22Rv1 (cell line): ENCODE measurements at regions not wholly inside any gene's neighbourhood (a gene's known extent, or its start where the extent isn't known, plus 50 kb on each side); places are given as distances from the start of the nearest gene placed in this dataset.

ENCODE experiments used
- H3K27ac ChIP-seq: fragments of 450-650 bp; 2 replicates; pipeline ENCODE4 v1.5.1; 2017
- ZFX ChIP-seq: fragments of 450-650 bp; IDR thresholded peaks from 2 replicates; pipeline ENCODE4 v1.6.1; 2017; ENCODE audit warnings: antibody characterized with exemption, borderline replicate concordance
- TF ChIP-seq, protein P1 (sequence below): fragments of 450-650 bp; IDR thresholded peaks from 2 replicates; pipeline ENCODE4 v1.5.1; 2017; ENCODE audit warnings: mild to moderate bottlenecking

DNA sequence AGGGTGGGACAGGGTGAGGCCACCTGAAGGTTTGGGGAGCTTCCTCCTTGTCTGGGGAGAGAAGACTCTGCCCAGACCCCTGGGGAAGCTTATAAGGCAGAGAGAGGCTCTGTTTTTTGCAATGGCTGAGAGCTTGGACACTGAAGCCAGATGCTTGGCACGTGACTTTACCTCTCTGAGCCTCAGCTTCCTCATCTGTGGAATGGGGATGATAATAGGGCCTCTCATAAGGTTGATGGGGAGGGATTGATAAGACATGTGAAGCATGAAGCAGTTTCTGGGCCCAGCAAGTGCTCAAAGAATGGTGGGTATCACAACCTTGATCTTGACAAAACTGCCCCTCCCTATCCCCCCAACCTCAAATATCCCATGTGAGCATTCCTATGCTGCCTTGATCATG is 195.4 kb upstream of the LHX5 start:
- no peak overlapping the region for H3K27ac ChIP-seq
- no peak for TF ChIP-seq ZFX
- TF ChIP-seq, protein P1, sequence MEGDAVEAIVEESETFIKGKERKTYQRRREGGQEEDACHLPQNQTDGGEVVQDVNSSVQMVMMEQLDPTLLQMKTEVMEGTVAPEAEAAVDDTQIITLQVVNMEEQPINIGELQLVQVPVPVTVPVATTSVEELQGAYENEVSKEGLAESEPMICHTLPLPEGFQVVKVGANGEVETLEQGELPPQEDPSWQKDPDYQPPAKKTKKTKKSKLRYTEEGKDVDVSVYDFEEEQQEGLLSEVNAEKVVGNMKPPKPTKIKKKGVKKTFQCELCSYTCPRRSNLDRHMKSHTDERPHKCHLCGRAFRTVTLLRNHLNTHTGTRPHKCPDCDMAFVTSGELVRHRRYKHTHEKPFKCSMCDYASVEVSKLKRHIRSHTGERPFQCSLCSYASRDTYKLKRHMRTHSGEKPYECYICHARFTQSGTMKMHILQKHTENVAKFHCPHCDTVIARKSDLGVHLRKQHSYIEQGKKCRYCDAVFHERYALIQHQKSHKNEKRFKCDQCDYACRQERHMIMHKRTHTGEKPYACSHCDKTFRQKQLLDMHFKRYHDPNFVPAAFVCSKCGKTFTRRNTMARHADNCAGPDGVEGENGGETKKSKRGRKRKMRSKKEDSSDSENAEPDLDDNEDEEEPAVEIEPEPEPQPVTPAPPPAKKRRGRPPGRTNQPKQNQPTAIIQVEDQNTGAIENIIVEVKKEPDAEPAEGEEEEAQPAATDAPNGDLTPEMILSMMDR, result no peak

DNA sequence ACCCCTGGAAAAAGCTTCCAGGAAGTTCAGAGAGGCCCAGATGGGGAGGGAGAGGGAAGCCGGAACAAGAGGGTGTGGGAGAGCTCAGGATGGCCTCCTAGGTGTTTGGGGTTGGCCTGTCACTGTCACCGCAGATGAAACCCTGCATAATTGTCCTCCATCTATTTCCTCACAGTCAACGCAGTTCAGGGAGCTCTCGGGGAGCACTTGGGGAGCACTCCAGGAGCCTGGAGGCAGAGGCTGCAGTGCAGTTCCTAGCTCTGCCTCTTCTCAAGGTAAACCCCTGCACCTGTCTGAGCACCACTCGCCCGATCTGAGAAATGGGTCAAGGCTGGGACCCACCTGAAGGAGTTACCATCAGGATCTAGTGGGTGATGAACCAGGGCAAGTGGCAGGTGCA is 194.6 kb upstream of the LHX5 start:
- no peak for TF ChIP-seq ZFX
- TF ChIP-seq, protein P1, result no peak
- no peak overlapping the region for H3K27ac ChIP-seq

DNA sequence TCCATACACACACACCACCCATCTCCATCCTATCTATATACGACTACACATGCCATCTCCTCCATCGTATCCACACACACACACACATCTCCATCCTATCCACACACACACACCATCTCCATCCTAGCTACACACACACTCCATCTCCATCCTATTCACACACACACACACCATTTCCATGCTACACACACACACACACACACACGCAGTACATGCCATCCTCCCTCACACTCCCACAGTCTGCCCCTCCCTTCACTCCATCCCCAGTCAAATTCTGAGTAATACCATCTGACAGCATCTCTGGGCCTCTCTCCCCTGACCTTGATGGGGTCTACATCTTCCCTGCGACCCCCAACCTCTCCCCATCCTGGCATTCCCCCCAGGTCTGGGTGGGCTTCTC is 193.8 kb upstream of the LHX5 start:
- H3K27ac ChIP-seq, result no peak overlapping the region

DNA sequence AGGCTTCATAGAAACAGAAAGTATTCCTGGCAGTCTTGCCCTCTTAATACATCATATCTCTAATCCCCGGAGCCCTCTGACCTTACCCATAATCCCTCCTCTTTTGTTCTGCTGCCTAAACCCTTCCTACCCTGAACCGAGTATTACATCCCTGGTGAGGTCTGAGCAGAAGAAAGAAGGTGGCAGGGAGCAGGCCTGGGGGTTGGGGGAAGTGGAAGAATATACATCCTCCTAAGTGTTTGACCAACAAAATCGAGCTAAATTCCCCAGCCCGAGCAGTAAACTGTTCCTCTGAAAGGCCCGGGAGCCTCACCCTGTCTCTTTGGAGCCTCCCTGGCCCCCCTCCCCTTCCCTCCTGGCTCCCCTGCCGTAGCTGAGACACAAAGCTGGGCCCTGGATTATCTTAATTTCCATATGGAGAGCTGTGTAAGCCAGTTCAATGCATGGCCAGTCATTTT is 192.6 kb upstream of the LHX5 start:
- no peak for TF ChIP-seq ZFX
- no peak overlapping the region for H3K27ac ChIP-seq

More for the DNA sequence above, 193.8 kb upstream of the LHX5 start:
- TF ChIP-seq, protein P1, result no peak
- TF ChIP-seq ZFX, result no peak

DNA sequence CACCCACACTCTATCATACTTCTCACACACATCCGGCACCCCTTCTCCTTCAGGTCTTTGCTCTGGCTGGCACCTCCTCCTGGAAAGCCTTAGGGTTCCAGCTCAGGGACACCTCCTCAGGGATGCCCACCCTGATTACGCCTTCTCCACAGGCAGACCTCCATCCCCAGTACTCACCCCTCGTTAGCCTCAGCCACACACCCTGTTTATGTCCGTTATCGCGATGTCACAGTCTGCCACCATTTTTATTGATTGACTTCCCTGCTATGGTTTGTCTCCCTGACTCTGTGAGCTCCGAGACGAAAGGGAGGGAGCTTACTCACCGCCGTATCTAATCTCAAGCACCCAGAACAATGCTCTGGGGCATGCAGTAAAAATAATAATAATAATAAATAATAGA is 191.7 kb upstream of the LHX5 start:
- TF ChIP-seq ZFX, result no peak
- TF ChIP-seq, protein P1, result no peak
- no peak overlapping the region for H3K27ac ChIP-seq

DNA sequence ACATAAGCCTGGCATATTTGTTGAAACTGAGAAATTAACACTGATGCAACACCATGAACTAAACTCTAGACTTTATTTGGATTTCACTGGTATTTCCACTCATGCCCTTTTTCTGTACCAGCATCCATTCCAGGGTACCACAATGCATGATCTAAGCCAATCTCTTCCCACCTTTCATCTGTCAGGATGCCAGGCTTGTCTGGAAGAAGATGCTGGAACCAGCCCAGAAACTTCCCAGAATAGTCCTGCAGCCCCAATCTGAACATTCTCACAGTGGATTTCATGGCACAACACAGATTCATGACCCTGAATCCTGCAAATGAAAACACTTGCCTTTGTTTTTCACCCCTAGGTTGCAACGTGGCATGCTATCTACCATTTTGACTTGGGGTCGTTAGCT is 189.3 kb upstream of the LHX5 start:
- no peak overlapping the region for H3K27ac ChIP-seq
- no peak for TF ChIP-seq ZFX
- TF ChIP-seq, protein P1, result no peak

DNA sequence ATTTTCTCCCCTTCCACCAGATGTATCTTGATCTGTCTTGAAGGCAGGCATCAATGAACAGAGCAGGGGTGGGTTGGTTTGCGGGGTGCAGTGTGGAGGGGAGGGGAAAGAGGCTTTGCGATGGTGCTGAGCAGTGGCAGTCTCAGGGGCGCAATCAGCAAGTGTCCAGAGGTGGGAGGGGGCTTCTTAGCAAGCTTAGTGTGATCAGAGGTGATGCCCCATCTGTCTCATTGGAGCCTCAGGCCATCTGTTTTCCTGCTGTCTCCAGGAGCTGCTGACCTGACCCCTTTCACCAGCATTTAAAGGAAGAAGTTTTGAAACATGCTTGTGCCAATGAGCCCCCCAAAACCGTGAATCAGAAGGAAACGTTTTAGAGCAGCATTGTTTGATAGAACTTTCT is 187.7 kb upstream of the LHX5 start:
- no peak for TF ChIP-seq ZFX
- TF ChIP-seq, protein P1, result no peak
- H3K27ac ChIP-seq, result no peak overlapping the region

DNA sequence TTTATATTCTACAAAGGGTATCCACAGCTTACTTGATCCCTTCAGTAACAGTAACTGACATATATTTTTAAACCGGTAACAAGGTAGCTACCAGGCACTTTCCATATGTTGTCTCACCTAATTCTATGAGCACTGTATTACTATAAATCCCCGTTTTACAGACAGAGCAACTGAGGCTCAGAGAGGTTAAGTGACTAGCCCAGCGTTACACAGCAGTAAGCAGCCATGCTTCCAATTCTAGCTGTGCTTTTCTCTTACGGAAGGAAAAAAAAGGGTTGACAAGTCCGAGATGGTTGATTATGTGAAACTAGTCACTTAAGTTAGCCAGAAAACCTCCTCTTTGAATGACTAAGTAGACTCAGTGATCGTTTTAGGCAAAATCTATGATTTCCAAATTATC is 187.3 kb upstream of the LHX5 start:
- TF ChIP-seq, protein P1, result no peak
- no peak for TF ChIP-seq ZFX
- no peak overlapping the region for H3K27ac ChIP-seq
